ENCODE measurements at regions not wholly inside any gene's neighbourhood (a gene's known extent, or its start where the extent isn't known, plus 50 kb on each side); places are given as distances from the start of the nearest gene placed in this dataset.

- DNase-seq (ENCODE audit: insufficient read length, low spot score) (no peak), FAIRE-seq (peak; percentile 61)
- TF ChIP-seq, protein P1, sequence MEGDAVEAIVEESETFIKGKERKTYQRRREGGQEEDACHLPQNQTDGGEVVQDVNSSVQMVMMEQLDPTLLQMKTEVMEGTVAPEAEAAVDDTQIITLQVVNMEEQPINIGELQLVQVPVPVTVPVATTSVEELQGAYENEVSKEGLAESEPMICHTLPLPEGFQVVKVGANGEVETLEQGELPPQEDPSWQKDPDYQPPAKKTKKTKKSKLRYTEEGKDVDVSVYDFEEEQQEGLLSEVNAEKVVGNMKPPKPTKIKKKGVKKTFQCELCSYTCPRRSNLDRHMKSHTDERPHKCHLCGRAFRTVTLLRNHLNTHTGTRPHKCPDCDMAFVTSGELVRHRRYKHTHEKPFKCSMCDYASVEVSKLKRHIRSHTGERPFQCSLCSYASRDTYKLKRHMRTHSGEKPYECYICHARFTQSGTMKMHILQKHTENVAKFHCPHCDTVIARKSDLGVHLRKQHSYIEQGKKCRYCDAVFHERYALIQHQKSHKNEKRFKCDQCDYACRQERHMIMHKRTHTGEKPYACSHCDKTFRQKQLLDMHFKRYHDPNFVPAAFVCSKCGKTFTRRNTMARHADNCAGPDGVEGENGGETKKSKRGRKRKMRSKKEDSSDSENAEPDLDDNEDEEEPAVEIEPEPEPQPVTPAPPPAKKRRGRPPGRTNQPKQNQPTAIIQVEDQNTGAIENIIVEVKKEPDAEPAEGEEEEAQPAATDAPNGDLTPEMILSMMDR (IDR thresholded peaks at IDR 0.05; ENCODE audit: insufficient read depth, missing control alignments) = peak; percentile 1
Measured at GRCh38 chr18:46408334-46408987, 248.6 kb downstream of the LOXHD1 start.

- TF ChIP-seq, protein P1 (IDR thresholded peaks at IDR 0.05; ENCODE audit: insufficient read depth, missing control alignments) = no peak
- no peak for DNase-seq (ENCODE audit: insufficient read length, low spot score)
- no peak for FAIRE-seq
Measured at GRCh38 chr18:46411191-46411828, 245.7 kb downstream of the LOXHD1 start.

- no peak for FAIRE-seq
- no peak for DNase-seq (ENCODE audit: insufficient read length, low spot score)
Measured at GRCh38 chr18:46411867-46412690, 244.9 kb downstream of the LOXHD1 start.

DNA sequence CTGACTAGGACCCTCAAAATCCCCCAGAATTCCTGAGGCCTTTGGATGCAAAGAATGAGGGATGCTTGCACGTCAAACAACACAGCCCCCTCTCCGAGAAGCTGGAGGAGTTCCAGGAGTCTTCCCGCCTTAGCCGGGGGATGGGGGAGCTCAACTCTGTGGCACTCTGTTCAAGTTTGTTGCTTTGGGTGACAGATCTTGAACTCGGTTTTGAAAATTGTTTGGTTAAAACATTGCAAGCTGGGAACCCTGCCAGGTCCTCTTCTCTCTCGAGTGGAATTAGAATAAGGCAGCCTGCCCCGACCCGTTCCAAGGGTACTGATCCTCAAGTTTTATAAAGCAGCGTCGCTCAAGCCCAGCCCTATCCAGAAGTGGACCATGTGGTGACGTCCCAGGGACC, 244.1 kb downstream of the LOXHD1 start:
- DNase-seq (ENCODE audit: insufficient read length, low spot score) (no peak), FAIRE-seq (no peak)
- TF ChIP-seq, protein P1 (IDR thresholded peaks at IDR 0.05; ENCODE audit: insufficient read depth, missing control alignments) = no peak

More at GRCh38 chr18:46411867-46412690, 244.9 kb downstream of the LOXHD1 start:
- TF ChIP-seq, protein P1 (IDR thresholded peaks at IDR 0.05; ENCODE audit: insufficient read depth, missing control alignments) = no peak

GRCh38 chr18:46413684-46414083, 243.3 kb downstream of the LOXHD1 start:
- TF ChIP-seq, protein P1 (IDR thresholded peaks at IDR 0.05; ENCODE audit: insufficient read depth, missing control alignments) = no peak
- FAIRE-seq = peak; percentile 67
- DNase-seq (ENCODE audit: insufficient read length, low spot score) = no peak

- TF ChIP-seq, protein P1 (IDR thresholded peaks at IDR 0.05; ENCODE audit: insufficient read depth, missing control alignments) = no peak
- FAIRE-seq (no peak), DNase-seq (ENCODE audit: insufficient read length, low spot score) (no peak)
Measured at GRCh38 chr18:46414863-46415262, 242.2 kb downstream of the LOXHD1 start.
